ENCODE measurements at regions not wholly inside any gene's neighbourhood (a gene's known extent, or its start where the extent isn't known, plus 50 kb on each side); places are given as distances from the start of the nearest gene placed in this dataset.

GRCh38 chr13:44093607-44094564 lies 214.2 kb downstream of the LACC1 start:
- no peak for DNase-seq (ENCODE audit: low read depth)

- DNase-seq (ENCODE audit: low read depth), result no peak
Measured at GRCh38 chr13:44096901-44097300, 217.2 kb downstream of the LACC1 start.

GRCh38 chr13:44098559-44098958 lies 218.9 kb downstream of the LACC1 start:
- DNase-seq (ENCODE audit: low read depth), result no peak

GRCh38 chr13:44101347-44102083 lies 221.8 kb downstream of the LACC1 start:
- no peak for DNase-seq (ENCODE audit: low read depth)

GRCh38 chr13:44103429-44104196 lies 223.9 kb downstream of the LACC1 start:
- no peak for DNase-seq (ENCODE audit: low read depth)

GRCh38 chr13:44104197-44104490 lies 224.4 kb downstream of the LACC1 start:
- DNase-seq (ENCODE audit: low read depth), result no peak

- DNase-seq (ENCODE audit: low read depth), result no peak
Measured at GRCh38 chr13:44104969-44105368, 225.3 kb downstream of the LACC1 start.

GRCh38 chr13:44106266-44107152 lies 226.8 kb downstream of the LACC1 start:
- DNase-seq (ENCODE audit: low read depth), result no peak

- no peak for DNase-seq (ENCODE audit: low read depth)
Measured at GRCh38 chr13:44107357-44108121, 227.8 kb downstream of the LACC1 start.

GRCh38 chr13:44108331-44108858 lies 228.7 kb downstream of the LACC1 start:
- DNase-seq (ENCODE audit: low read depth), result no peak

- no peak for DNase-seq (ENCODE audit: low read depth)
Measured at GRCh38 chr13:44110091-44110621, 230.5 kb downstream of the LACC1 start.

GRCh38 chr13:44111701-44112100 lies 232.0 kb downstream of the LACC1 start:
- DNase-seq (ENCODE audit: low read depth), result no peak

- DNase-seq (ENCODE audit: low read depth), result no peak
Measured at GRCh38 chr13:44112700-44113329, 233.1 kb downstream of the LACC1 start.

- no peak for DNase-seq (ENCODE audit: low read depth)
Measured at GRCh38 chr13:44116562-44117332, 237.0 kb downstream of the LACC1 start.

- no peak for DNase-seq (ENCODE audit: low read depth)
Measured at GRCh38 chr13:44117351-44117750, 237.6 kb downstream of the LACC1 start.

- no peak for DNase-seq (ENCODE audit: low read depth)
Measured at GRCh38 chr13:44117816-44118215, 238.1 kb downstream of the LACC1 start.

- no peak for DNase-seq (ENCODE audit: low read depth)
Measured at GRCh38 chr13:44118881-44119280, 239.2 kb downstream of the LACC1 start.

- no peak for DNase-seq (ENCODE audit: low read depth)
Measured at GRCh38 chr13:44120043-44120442, 240.3 kb downstream of the LACC1 start.

Measured in stimulated activated CD8-positive, alpha-beta memory T cell treated with anti-CD3 and anti-CD28 coated beads, Interleukin-4, amount 100 ng/mL, for 24 hours (primary cell).